ENCODE measurements at regions not wholly inside any gene's neighbourhood (a gene's known extent, or its start where the extent isn't known, plus 50 kb on each side); places are given as distances from the start of the nearest gene placed in this dataset.
A peak's percentile ranks its signal among the peaks of the same experiment; 100 is the strongest.

- TF ChIP-seq CTCF (conservative IDR thresholded peaks at IDR 0.05) = no peak
- H3K27ac ChIP-seq = no peak overlapping the region
Observed at GRCh38 chr4:167745024-167745687, 347.2 kb upstream of the ANXA10 start.

DNA sequence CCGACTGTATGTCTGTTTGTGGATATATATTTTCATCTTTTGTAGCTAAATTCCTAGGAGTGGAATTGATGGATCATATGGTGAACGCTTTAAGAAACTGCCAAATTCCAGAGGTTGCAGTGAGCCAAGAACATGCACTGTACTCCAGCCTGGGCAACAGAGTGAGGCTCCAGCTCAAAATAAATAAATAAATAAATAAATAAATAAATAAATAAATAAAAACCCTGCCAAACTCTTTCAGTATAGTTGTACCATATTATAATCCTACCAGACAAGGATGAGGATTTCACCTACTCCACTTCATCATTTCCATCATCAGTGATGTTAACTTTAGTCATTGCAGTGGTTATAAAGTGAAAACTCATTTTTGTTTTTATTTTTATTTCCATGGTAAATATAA, 325.1 kb upstream of the ANXA10 start:
- TF ChIP-seq CTCF (conservative IDR thresholded peaks at IDR 0.05) = no peak

DNA sequence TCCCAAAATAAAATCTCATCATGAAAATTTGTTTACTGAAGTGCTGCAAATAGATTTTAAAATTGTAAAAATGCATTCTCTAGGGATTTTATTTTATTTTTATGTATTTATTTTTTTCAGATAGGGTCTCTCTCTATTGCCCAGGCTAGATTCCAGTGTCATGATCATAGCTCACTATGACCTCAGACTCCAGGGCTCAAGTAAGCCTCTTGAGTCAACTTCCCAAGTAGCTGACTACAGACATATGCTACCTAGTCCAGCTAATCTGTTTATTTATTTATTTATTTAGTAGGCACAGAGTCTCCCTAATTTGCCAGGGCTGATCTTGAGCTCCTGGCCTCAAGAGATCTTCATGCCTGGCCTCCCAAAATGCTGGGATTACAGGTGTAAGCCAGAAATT, 317.7 kb upstream of the ANXA10 start:
- H3K27ac ChIP-seq = no peak overlapping the region
- TF ChIP-seq CTCF (conservative IDR thresholded peaks at IDR 0.05) = no peak

More for the DNA sequence above, 325.1 kb upstream of the ANXA10 start:
- no peak overlapping the region for H3K27ac ChIP-seq

DNA sequence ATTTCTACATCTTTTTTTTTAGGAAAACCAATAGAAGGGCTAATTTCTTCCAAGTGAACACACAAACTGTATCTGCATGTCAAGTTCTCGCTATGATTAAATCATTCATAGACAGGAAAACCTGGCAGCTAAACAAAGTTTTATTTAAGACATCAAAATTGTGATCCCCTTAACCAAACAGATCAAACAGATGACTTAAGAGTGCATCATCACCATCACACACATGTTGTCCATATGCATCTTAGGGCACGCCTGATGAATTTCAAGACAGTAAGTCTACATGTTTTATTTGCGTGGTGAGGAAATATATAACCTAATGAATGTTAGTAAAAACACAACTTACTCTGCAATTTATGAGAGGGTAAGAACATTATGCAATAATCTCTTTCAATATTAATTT, 317.0 kb upstream of the ANXA10 start:
- no peak overlapping the region for H3K27ac ChIP-seq
- TF ChIP-seq CTCF (conservative IDR thresholded peaks at IDR 0.05) = no peak

GRCh38 chr4:167779280-167779679, 313.1 kb upstream of the ANXA10 start:
- no peak overlapping the region for H3K27ac ChIP-seq
- peak; percentile 17; the same call in 1 of the 2 replicates for TF ChIP-seq CTCF (conservative IDR thresholded peaks at IDR 0.05)

DNA sequence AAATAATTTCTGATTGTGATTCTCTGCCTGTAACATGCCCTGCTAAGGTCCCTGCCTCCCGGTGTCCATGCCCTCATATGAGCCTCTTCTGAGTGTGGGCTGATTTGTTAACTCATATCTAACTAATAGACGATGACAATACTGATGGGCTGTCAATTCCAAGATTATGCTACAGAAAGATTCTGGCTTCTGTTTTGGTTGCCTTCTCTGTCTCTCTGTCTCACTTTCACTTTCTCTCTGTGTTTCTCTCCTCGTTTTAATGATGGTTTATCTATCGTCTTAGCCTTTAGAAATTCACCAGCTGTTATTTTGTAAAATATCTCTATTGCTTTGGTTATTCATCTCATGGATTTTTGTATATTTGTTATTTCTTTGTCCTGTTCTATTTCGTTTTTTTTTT, 312.5 kb upstream of the ANXA10 start:
- no peak overlapping the region for H3K27ac ChIP-seq
- no peak for TF ChIP-seq CTCF (conservative IDR thresholded peaks at IDR 0.05)

GRCh38 chr4:167784826-167785225, 307.5 kb upstream of the ANXA10 start:
- H3K27ac ChIP-seq = no peak overlapping the region
- no peak for TF ChIP-seq CTCF (conservative IDR thresholded peaks at IDR 0.05)

Data from VCaP (cell line).